GM19328 (cell line): ENCODE measurements at regions not wholly inside any gene's neighbourhood (a gene's known extent, or its start where the extent isn't known, plus 50 kb on each side); places are given as distances from the start of the nearest gene placed in this dataset.

ENCODE experiments used
- ATAC-seq: cut with Tn5 transposase; IDR thresholded peaks from one replicate; pipeline ENCODE4 v1.9.1; 2021; ENCODE audit warnings: mild to moderate bottlenecking, moderate library complexity; ENCODE audit not compliant: unreplicated experiment

- ATAC-seq = no peak
Measured at GRCh38 chr4:83828601-83829000, 292.7 kb downstream of the GPAT3 start.

GRCh38 chr4:83821493-83821892 is 285.6 kb downstream of the GPAT3 start:
- no peak for ATAC-seq

GRCh38 chr4:83819582-83819981 is 283.7 kb downstream of the GPAT3 start:
- ATAC-seq = no peak

DNA sequence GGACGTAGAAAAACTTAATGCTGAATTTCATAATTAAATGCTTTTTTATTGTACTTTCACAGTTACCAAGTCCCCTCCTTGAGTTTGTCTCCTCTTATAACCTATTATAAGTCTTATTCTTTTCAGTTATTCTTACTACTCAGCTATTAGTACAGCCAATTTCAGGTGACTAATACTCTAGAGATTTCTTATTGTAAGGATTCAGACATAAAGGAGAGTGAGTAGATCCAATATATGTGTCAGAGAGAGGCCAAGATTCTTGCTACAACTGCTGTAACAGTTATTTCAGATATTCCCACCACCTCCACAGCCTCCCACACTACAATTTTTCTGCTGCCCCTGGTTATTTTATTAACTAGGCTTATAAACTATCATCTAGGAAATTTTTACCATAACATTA is 274.5 kb downstream of the GPAT3 start:
- ATAC-seq = no peak

DNA sequence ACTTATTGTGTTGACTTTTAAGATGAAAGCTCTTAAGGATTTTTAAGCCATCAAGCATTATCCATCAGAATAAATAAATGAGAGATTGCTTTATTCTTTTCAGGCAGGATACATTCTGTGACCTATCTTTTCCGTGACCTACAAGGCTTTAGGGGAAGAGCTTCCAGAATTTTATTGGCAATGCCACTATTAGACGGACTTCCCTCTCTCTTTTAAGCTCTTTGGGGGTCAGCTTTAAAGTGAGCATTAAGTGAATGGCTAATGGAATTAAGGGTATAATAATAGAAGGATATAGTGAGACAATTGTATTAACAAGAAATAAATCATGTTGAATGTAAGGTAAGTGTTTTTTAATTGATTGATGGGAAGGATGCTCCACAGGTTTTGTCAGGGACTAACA is 273.7 kb downstream of the GPAT3 start:
- ATAC-seq = no peak

DNA sequence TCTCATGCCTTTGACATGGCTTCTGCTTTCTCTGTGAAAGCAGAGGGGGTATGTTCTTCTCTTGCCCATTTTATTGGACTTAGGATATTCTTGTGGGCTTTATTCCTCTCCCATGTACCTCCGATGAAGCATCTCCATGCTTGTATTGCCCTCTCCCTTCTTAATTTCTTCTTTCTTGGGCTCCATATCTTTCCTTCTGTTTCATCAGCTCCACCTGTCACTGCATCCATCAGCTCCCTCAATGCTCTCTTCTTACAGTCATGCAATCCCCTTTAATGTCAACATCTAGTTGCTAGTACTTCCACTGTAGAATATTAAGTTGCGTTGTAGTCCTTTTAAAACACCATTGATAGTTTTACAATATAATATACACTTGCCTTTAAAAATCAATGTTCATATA is 257.6 kb downstream of the GPAT3 start:
- ATAC-seq = no peak

DNA sequence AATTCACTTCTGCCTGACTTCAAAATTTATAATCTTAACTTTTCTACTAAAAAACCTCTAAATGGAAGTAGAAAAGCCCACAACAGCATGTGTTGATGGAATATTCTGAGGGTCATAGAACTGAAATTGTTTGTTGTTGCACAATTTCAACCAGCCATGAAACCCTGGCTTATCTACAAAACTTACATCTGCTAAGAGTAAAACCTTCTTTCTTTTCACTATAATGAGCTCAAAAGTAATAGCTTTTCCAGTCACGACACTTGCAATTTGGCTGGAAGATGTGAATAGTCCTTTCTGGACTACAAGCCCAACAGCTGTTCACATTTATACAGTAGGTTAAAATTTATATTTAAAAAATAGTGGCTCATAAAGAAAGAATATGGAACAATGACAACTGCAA is 250.0 kb downstream of the GPAT3 start:
- no peak for ATAC-seq

DNA sequence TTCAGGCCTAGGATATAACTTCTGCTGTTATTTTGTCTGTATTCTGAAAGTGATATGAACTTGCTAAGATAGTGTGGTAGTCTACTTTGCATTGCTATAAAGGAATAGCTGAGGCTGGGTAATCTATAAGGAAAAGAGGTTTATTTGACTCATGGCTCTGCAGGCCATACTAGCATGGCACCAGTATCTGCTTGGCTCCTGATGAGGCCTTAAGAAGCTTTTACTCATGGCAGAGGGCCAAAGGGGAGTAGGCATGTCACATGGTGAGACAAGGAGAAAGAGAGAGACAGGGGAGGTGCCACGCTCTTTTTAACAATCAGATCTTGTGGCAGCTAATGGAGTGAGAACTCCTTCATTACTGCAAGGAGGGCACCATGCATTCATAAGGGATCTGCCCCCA is 247.3 kb downstream of the GPAT3 start:
- ATAC-seq = no peak

DNA sequence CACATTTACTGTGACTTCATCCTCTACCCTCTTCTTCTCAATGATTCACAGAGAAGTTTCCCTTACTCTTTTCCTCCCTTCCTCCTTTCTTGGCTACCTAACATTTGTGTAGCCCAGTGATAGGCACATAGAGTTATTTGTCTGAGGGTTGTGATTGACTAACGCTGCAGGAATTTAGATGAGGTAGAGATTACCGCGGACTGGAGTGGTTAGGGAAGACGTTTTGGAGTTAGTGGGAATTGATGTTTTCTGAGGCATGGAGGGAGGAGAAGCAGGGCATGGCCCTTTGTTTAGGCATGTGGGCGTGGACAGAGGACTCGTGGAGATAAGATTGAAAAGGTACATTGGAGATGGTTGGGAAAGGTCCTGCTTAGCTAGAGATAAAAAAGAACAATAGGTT is 246.7 kb downstream of the GPAT3 start:
- ATAC-seq = no peak

- ATAC-seq = no peak
Measured at GRCh38 chr4:83781434-83781833, 245.5 kb downstream of the GPAT3 start.

- no peak for ATAC-seq
Measured at GRCh38 chr4:83780053-83780733, 244.3 kb downstream of the GPAT3 start.

DNA sequence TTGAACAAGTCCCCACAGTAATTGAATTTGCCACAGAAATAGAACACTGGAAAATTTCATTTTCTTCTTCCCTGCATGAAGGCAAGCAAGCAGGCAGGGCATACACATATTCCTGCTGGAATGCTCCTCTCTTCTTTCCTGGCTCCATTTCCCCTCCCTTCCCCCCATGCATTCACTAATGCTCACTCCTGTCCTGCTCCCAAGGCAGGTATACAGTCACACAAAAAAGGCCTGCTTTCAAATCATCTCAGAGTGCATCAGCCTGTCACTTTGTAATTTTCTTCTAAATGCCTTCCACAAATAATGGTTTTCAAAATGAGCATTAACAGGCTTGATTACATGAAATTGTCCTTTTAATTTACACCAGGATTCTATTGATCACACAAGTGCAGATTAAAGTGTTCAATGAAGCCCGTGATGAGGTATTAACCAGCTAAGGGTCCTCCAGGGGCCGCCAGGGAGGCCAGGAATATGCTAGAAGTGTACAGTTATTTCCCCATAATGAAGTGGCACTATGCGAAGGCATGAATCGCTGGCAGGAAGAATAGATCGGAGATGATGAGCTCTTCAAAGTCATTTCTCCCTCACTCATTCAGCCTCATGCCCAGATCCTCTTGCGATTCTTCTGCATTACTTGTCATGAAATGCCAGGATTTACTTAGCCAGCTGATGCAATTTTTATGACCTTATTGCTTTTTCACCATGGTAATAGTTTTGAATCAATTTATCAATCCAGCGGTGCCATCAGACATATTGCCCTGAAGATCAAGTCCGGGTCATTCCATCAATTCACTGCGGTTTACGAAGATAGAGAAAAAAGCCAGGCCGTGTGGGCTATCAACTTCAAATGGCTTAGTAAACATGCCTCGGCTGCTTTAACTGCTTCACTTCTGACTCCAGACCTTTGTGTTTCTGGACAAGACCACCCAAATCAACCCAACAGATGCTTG is 243.5 kb downstream of the GPAT3 start:
- no peak for ATAC-seq

GRCh38 chr4:83772685-83773084 is 236.8 kb downstream of the GPAT3 start:
- ATAC-seq = no peak

DNA sequence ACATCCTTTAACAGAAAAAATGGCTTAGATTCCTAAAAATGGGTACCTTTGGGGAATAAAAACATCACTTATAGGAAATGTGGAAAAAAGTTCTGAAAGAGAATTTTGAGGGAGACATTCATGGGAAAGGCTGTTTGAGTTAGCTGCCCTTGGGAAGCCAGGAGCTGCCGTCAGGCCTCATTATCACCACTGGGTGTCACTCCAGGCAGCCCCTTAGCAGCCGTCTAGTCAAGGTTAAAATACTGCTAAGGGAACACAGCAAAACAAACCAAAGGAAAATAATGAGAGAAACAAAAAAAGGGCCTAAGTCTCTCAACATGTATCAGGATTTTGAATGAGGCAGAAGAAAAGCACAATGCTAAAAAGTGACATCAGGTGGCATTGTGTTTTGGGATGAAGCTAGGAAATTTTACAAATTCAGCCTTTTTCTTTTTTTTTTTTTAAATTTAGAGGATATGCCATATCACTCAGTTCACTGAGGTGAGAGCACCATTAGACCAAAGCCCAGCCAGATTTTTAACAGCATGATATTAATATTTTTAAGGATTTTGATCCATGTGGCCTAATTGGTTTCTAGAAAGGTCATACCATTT is 235.3 kb downstream of the GPAT3 start:
- no peak for ATAC-seq

DNA sequence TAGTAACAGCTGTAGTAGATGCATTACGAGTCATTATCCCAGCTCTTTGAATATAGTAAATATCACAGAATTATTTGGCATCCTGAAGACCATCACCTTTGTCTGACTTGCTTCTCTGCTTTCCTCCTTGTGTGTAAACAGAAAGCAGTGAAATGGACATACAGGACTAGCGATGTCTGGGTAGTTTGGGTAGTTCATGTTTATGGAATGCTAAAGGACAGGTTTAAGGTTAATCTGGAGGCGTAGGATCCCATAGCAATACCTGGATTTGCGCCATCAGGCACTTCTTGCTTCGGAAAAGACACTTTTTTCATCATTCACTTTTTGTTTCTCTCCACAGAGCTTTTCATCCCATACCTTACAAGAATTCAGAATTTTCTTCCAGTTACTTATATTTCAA is 232.2 kb downstream of the GPAT3 start:
- ATAC-seq = no peak

DNA sequence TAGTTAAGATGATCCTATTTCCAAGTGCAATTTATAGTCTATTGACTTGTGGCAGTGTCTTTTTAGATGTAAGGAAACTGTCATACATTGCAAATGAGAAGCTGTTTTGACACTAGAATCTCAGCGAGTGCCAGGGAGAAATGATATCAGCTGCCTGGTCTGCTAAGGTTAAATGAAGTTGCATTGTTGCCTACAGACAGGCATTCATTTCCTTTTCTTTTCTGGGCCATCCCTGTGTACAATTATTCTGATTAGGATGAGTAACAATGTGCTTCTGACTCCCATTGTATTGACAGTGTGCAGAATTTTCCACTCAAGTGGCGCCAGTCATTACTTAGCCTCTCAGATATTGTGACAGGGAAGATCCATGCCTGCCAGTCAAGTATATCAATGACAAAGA is 231.2 kb downstream of the GPAT3 start:
- ATAC-seq = no peak

GRCh38 chr4:83759611-83760010 is 223.7 kb downstream of the GPAT3 start:
- ATAC-seq = no peak

- ATAC-seq = no peak
Measured at GRCh38 chr4:83758285-83758684, 222.4 kb downstream of the GPAT3 start.

DNA sequence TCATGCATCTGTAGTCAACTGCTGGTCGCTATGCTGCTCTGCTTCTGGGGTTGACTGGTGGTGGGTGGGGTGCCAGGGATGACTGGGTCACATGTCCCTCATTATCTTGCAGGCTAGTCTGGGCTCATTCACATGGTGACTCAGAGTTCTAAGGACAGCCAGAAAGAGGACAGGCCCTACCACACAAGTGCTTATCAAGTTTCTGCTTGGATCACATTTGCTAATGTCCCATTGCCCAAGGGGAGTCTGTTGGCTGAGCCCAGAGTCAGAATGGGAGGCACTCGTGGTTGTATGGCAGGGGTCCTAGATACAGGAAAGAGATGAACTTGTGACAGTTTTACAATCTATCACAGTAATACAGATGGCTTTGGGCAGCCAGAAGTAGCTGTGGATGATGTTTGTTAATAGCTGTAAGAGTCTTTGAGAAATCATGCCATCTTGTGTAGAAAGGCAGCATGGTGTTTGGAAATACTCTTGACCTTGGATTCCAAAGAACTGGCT is 221.3 kb downstream of the GPAT3 start:
- ATAC-seq = no peak

GRCh38 chr4:83753260-83753659 is 217.4 kb downstream of the GPAT3 start:
- ATAC-seq = no peak

GRCh38 chr4:83751336-83751949 is 215.5 kb downstream of the GPAT3 start:
- ATAC-seq = no peak
